Liver (tissue), 8 donors: ENCODE measurements at regions not wholly inside any gene's neighbourhood (a gene's known extent, or its start where the extent isn't known, plus 50 kb on each side); places are given as distances from the start of the nearest gene placed in this dataset.

Experiments used
- DNase-seq: peaks from one replicate; pipeline ENCODE4 v3.0.0-alpha.2; 2017; ENCODE audit warnings: low spot score
- H3K27ac ChIP-seq, 2 donors: one replicate each; pipeline ENCODE4 v1.7.0; 2013; ENCODE audit warnings: inconsistent platforms in 2 of 2, low read length in 2 of 2, control low read depth in 1 of 2, low read depth in 1 of 2, mild to moderate bottlenecking in 1 of 2
- H3K27me3 ChIP-seq, 4 donors: one replicate each; pipeline versions ENCODE4 v1.6.1 to v1.7.0; 2013; ENCODE audit warnings: low read length in 3 of 4, inconsistent platforms in 1 of 4, mild to moderate bottlenecking in 1 of 4, moderate library complexity in 1 of 4; ENCODE audit not compliant: control insufficient read depth in 4 of 4, insufficient read depth in 4 of 4
- H3K36me3 ChIP-seq, 4 donors: one replicate each; pipeline versions ENCODE4 v1.6.1 to v1.7.0; 2013; ENCODE audit warnings: low read length in 3 of 4, mild to moderate bottlenecking in 3 of 4, low read depth in 1 of 4, moderate library complexity in 1 of 4; ENCODE audit not compliant: control insufficient read depth in 4 of 4, insufficient read depth in 3 of 4
- H3K4me1 ChIP-seq, 4 donors: one replicate each; pipeline versions ENCODE4 v1.6.1 to v1.7.0; 2013; ENCODE audit warnings: low read length in 3 of 4, mild to moderate bottlenecking in 3 of 4, moderate library complexity in 1 of 4; ENCODE audit not compliant: control insufficient read depth in 4 of 4, insufficient read depth in 4 of 4
- H3K4me3 ChIP-seq, 3 donors: one replicate each; pipeline versions ENCODE4 v1.6.1 to v1.7.0; 2013; ENCODE audit warnings: low read length in 3 of 3, control low read depth in 1 of 3, low read depth in 1 of 3, mild to moderate bottlenecking in 1 of 3
- H3K9ac ChIP-seq, 2 donors: one replicate each; pipeline ENCODE4 v1.7.0; 2013; ENCODE audit warnings: low read length in 2 of 2, mild to moderate bottlenecking in 2 of 2, moderate library complexity in 2 of 2, control low read depth in 1 of 2, low read depth in 1 of 2
- H3K9me3 ChIP-seq, 4 donors: one replicate each; pipeline versions ENCODE4 v1.6.1 to v1.7.0; 2013; ENCODE audit warnings: low read length in 3 of 4; ENCODE audit not compliant: control insufficient read depth in 4 of 4
- ATF3 ChIP-seq: IDR thresholded peaks from 2 replicates; pipeline ENCODE4 v1.6.1; 2016; ENCODE audit warnings: antibody characterized with exemption
- CTCF ChIP-seq: fragments of 150-350 bp; IDR thresholded peaks from 2 replicates; pipeline ENCODE4 v1.5.1; 2017; ENCODE audit warnings: improper control_type of control experiment, low read depth, low read length; ENCODE audit not compliant: missing input control
- EGR1 ChIP-seq, 2 donors: IDR thresholded peaks; 2 replicates each; pipeline ENCODE4 v1.6.1; 2016 to 2018; ENCODE audit warnings: antibody characterized with exemption in 2 of 2, low read depth in 2 of 2
- FOXA1 ChIP-seq: IDR thresholded peaks from 2 replicates; pipeline ENCODE4 v1.6.1; 2016; ENCODE audit warnings: antibody characterized with exemption
- FOXA2 ChIP-seq: IDR thresholded peaks from 2 replicates; pipeline ENCODE4 v1.6.1; 2016; ENCODE audit warnings: antibody characterized with exemption
- GABPA ChIP-seq, 2 donors: IDR thresholded peaks in 1 of 2; conservative IDR thresholded peaks in 1 of 2; 2 replicates each; pipeline ENCODE4 v1.6.1; 2016; ENCODE audit warnings: antibody characterized with exemption in 2 of 2, mild to moderate bottlenecking in 1 of 2, moderate library complexity in 1 of 2
- HNF4A ChIP-seq, 2 donors: conservative IDR thresholded peaks; 2 replicates each; pipeline ENCODE4 v1.6.1; 2016; ENCODE audit warnings: antibody characterized with exemption in 2 of 2, mild to moderate bottlenecking in 2 of 2
- HNF4G ChIP-seq: IDR thresholded peaks from 2 replicates; pipeline ENCODE4 v1.6.1; 2016; ENCODE audit warnings: antibody characterized with exemption
- JUND ChIP-seq, 2 donors: IDR thresholded peaks; 2 replicates each; pipeline ENCODE4 v1.6.1; 2016; ENCODE audit warnings: antibody characterized with exemption in 2 of 2
- MAX ChIP-seq: IDR thresholded peaks from 2 replicates; pipeline ENCODE4 v1.6.1; 2016; ENCODE audit warnings: antibody characterized with exemption
- NR2F2 ChIP-seq: IDR thresholded peaks from 2 replicates; pipeline ENCODE4 v1.6.1; 2016; ENCODE audit warnings: antibody characterized with exemption
- RAD21 ChIP-seq, 2 donors: IDR thresholded peaks; 2 replicates each; pipeline ENCODE4 v1.6.1; 2016; ENCODE audit warnings: antibody characterized with exemption in 2 of 2, mild to moderate bottlenecking in 2 of 2
- RXRA ChIP-seq, 2 donors: IDR thresholded peaks; 2 replicates each; pipeline ENCODE4 v1.6.1; 2017 to 2018; ENCODE audit warnings: antibody characterized with exemption in 2 of 2, mild to moderate bottlenecking in 1 of 2
- SP1 ChIP-seq: IDR thresholded peaks from 2 replicates; pipeline ENCODE4 v1.6.1; 2018; ENCODE audit warnings: antibody characterized with exemption, mild to moderate bottlenecking
- TAF1 ChIP-seq: conservative IDR thresholded peaks from 2 replicates; pipeline ENCODE4 v1.6.1; 2016; ENCODE audit warnings: antibody characterized with exemption, mild to moderate bottlenecking
- YY1 ChIP-seq: IDR thresholded peaks from 2 replicates; pipeline ENCODE4 v1.6.1; 2016; ENCODE audit warnings: antibody characterized with exemption, mild to moderate bottlenecking
- ZBTB33 ChIP-seq: IDR thresholded peaks from 2 replicates; pipeline ENCODE4 v1.6.1; 2016; ENCODE audit warnings: antibody characterized with exemption
- WGBS: extraction: QIAGEN DNeasy Blood & Tissue Kit; methylation state at CpG from one replicate; pipeline ENCODE4 v1.1.7; 2013; 5-methylcytosine and 5-hydroxymethylcytosine counted together
- TF ChIP-seq, protein P1 (sequence below): IDR thresholded peaks from 2 replicates; pipeline ENCODE4 v1.6.1; 2016; ENCODE audit warnings: antibody characterized with exemption, mild to moderate bottlenecking
- donor health status: healthy.
- donor health status: healthy.
- donor health status: healthy.
- donor health status: healthy.
- donor health status: healthy.

DNA sequence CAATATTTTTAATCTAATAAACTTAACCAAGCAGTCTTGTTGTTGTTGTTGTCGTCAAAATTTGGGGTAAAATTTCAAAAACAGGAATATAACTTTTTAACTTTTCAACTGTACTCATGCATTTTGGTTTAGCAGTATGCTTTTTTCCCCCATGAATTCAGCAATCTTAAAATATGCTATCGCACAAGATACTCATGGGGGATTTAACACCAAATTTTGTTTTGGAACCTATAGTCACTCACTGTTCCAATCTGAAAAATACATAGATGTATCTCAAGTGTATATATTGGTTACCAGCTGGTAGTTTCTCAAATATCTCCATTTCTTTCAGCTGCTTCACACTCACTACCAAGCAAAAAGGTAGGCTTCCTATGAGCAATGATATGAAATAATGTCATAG, 91.4 kb upstream of the PIK3CG start:
- no peaks in the 10 kb centered on the region for H3K9me3 ChIP-seq
- no peak for DNase-seq
- H3K4me1 ChIP-seq = no peaks in the 10 kb centered on the region
- no peak overlapping the region for H3K27ac ChIP-seq
- no peak for TF ChIP-seq ATF3
- TF ChIP-seq ZBTB33 = no peak
- TF ChIP-seq CTCF = no peak
- no peak for TF ChIP-seq YY1
- no peak for TF ChIP-seq TAF1
- TF ChIP-seq JUND (IDR thresholded peaks at IDR 0.05) = no peak
- TF ChIP-seq SP1 = no peak
- H3K9ac ChIP-seq = no peak overlapping the region
- H3K36me3 ChIP-seq = no peaks in the 10 kb centered on the region
- H3K4me3 ChIP-seq = no peak overlapping the region
- WGBS = 93% methylated on average over 2 of the region's 2 CpGs
- H3K27me3 ChIP-seq = no peaks in the 10 kb centered on the region

- no peak overlapping the region for H3K27ac ChIP-seq
- H3K4me3 ChIP-seq = no peak overlapping the region
- no peak for TF ChIP-seq SP1
- no peak for TF ChIP-seq FOXA2
- no peak for TF ChIP-seq EGR1 (IDR thresholded peaks at IDR 0.05; ENCODE audit: low read depth in 2 of 2)
- no peak for TF ChIP-seq FOXA1
- TF ChIP-seq, protein P1, sequence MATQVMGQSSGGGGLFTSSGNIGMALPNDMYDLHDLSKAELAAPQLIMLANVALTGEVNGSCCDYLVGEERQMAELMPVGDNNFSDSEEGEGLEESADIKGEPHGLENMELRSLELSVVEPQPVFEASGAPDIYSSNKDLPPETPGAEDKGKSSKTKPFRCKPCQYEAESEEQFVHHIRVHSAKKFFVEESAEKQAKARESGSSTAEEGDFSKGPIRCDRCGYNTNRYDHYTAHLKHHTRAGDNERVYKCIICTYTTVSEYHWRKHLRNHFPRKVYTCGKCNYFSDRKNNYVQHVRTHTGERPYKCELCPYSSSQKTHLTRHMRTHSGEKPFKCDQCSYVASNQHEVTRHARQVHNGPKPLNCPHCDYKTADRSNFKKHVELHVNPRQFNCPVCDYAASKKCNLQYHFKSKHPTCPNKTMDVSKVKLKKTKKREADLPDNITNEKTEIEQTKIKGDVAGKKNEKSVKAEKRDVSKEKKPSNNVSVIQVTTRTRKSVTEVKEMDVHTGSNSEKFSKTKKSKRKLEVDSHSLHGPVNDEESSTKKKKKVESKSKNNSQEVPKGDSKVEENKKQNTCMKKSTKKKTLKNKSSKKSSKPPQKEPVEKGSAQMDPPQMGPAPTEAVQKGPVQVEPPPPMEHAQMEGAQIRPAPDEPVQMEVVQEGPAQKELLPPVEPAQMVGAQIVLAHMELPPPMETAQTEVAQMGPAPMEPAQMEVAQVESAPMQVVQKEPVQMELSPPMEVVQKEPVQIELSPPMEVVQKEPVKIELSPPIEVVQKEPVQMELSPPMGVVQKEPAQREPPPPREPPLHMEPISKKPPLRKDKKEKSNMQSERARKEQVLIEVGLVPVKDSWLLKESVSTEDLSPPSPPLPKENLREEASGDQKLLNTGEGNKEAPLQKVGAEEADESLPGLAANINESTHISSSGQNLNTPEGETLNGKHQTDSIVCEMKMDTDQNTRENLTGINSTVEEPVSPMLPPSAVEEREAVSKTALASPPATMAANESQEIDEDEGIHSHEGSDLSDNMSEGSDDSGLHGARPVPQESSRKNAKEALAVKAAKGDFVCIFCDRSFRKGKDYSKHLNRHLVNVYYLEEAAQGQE = no peak
- no peak for TF ChIP-seq RAD21 (IDR thresholded peaks at IDR 0.05)
- TF ChIP-seq GABPA (IDR thresholded peaks at IDR 0.05 in 1 of 2, conservative IDR thresholded peaks at IDR 0.05 in 1 of 2) = no peak
- TF ChIP-seq YY1 = no peak
- no peak for TF ChIP-seq ZBTB33
- TF ChIP-seq CTCF = no peak
- TF ChIP-seq HNF4G = no peak
- no peak for TF ChIP-seq JUND (IDR thresholded peaks at IDR 0.05)
- TF ChIP-seq MAX = no peak
- no peak for TF ChIP-seq HNF4A (conservative IDR thresholded peaks at IDR 0.05)
- TF ChIP-seq ATF3 = no peak
- TF ChIP-seq TAF1 = no peak
- no peak for TF ChIP-seq RXRA (IDR thresholded peaks at IDR 0.05)
- TF ChIP-seq NR2F2 = no peak
- DNase-seq = no peak
- no peaks in the 10 kb centered on the region for H3K4me1 ChIP-seq
- no peaks in the 10 kb centered on the region for H3K27me3 ChIP-seq
- H3K9me3 ChIP-seq = no peaks in the 10 kb centered on the region
- 87% methylated on average over 4 of the region's 4 CpGs for WGBS
- H3K36me3 ChIP-seq = no peaks in the 10 kb centered on the region
- H3K9ac ChIP-seq = no peak overlapping the region
Observed at GRCh38 chr7:106774213-106774767, 90.8 kb upstream of the PIK3CG start.
